ENCODE measurements at regions not wholly inside any gene's neighbourhood (a gene's known extent, or its start where the extent isn't known, plus 50 kb on each side); places are given as distances from the start of the nearest gene placed in this dataset.
A peak's percentile ranks its signal among the peaks of the same experiment; 100 is the strongest.

DNA sequence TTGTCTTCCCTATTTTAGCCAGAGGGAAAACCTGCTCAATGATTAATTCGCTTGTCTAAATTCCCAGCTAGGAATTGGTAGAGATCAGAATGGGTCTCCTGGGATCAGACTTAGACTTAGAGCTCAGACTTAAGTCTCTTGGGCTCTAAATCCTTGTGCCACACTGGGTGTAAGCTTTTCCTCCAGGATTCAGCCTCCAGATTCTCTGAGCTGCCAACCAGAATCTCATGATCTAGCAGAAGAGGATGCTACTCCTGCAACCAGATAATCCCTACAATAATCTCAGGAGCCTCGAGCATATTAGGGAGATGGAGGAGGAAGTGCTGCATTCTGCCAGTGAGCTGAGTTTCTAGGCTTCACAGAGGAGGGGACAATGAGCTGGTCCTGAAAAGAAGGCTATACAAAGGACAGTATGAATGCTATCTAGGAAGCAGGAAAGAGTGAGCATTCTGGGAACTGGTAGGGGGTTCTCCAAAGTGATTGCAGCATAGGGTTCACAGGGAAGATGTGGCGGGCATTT lies 211.6 kb upstream of the SESN3 start:
- CTCF ChIA-PET: interaction anchor here (1.6 kb wide), 1 partner anchor 263 kb away, joined by 5 read pairs; no protein-coding TSS in a partner anchor
- ATAC-seq: no peak
- H3K27ac Mint-ChIP-seq: no peak overlapping the region

GRCh38 chr11:95435628-95436353 lies 204.8 kb upstream of the SESN3 start:
- DNase-seq (no peak), ATAC-seq (no peak)
- H3K27ac Mint-ChIP-seq: no peak overlapping the region
- CTCF ChIA-PET: no interaction called here
- POLR2A ChIA-PET: no interaction called here
- H3K4me3 Mint-ChIP-seq: no peak overlapping the region
- peaks cover 24% of the 10 kb centered on the region for H3K4me1 Mint-ChIP-seq (ENCODE audit: low read depth)
- no peaks in the 10 kb centered on the region for H3K9me3 Mint-ChIP-seq (ENCODE audit: insufficient read depth)
- peaks cover 3% of the 10 kb centered on the region for H3K27me3 Mint-ChIP-seq (ENCODE audit: low read depth)
- no peaks in the 10 kb centered on the region for H3K36me3 Mint-ChIP-seq (ENCODE audit: low read depth)

More for the DNA sequence above, 211.6 kb upstream of the SESN3 start:
- Mint-ChIP-seq H3K27me3 (ENCODE audit: low read depth) (no peaks in the 10 kb centered on the region), H3K4me1 (ENCODE audit: low read depth) (peaks cover 10% of the 10 kb centered on the region), H3K9me3 (ENCODE audit: insufficient read depth) (no peaks in the 10 kb centered on the region), H3K4me3 (no peak overlapping the region), H3K36me3 (ENCODE audit: low read depth) (no peaks in the 10 kb centered on the region)
- POLR2A ChIA-PET: no interaction called here
- no peak for DNase-seq

DNA sequence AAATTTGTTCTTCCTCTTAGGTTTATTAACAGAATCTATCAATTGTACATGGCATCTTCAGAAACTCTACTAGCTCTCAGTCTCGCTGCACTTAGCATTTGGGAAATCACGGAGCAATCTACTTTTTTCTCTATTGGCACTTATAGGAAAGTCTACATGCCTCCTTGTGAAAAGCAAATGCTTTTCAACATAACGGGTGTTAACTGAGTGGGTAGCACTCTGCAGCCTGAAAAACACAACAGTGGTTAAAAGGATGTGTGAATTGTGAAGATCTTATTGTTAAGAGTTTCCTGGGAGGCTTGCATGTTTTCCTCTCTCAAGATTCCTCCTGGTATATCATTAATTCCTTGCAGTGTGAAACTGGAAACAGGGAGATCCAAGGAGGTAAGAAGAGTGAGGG lies 204.2 kb upstream of the SESN3 start:
- ChIA-PET POLR2A (no interaction called here), CTCF (no interaction called here)
- Mint-ChIP-seq H3K9me3 (ENCODE audit: insufficient read depth) (no peaks in the 10 kb centered on the region), H3K4me1 (ENCODE audit: low read depth) (peaks cover 24% of the 10 kb centered on the region), H3K27me3 (ENCODE audit: low read depth) (peaks cover 3% of the 10 kb centered on the region), H3K27ac (no peak overlapping the region), H3K4me3 (no peak overlapping the region), H3K36me3 (ENCODE audit: low read depth) (no peaks in the 10 kb centered on the region)
- no peak for DNase-seq
- no peak for ATAC-seq

- POLR2A ChIA-PET: no interaction called here
- H3K27me3 Mint-ChIP-seq (ENCODE audit: low read depth): peaks cover 3% of the 10 kb centered on the region
- ATAC-seq (peak; percentile 53), DNase-seq (peak; percentile 42)
- CTCF ChIA-PET: no interaction called here
- peaks cover 24% of the 10 kb centered on the region for H3K4me1 Mint-ChIP-seq (ENCODE audit: low read depth)
- H3K27ac Mint-ChIP-seq: peak overlapping the region; percentile 34
- H3K36me3 Mint-ChIP-seq (ENCODE audit: low read depth): no peaks in the 10 kb centered on the region
- no peak overlapping the region for H3K4me3 Mint-ChIP-seq
- H3K9me3 Mint-ChIP-seq (ENCODE audit: insufficient read depth): no peaks in the 10 kb centered on the region
Measured at GRCh38 chr11:95434489-95435057, 203.6 kb upstream of the SESN3 start.

DNA sequence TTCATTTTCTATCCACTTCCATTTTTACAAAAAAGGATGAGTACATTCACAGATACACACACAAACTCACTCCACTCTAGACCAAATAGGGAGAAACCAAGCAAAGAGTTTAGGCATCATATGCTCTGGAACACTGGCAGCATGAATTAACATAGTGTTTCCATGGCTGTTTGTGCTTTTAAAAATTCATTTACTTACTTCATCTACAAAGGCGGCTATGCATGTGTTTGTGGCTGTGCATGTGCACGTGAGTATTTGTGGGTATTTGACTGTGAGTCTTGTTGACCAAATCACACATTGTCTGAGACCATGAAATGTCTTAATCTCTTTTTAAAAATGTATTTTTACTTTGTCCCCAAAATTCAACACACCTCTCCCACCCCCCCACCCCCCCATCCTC lies 203.0 kb upstream of the SESN3 start:
- H3K27me3 Mint-ChIP-seq (ENCODE audit: low read depth): peaks cover 3% of the 10 kb centered on the region
- peaks cover 24% of the 10 kb centered on the region for H3K4me1 Mint-ChIP-seq (ENCODE audit: low read depth)
- no peaks in the 10 kb centered on the region for H3K36me3 Mint-ChIP-seq (ENCODE audit: low read depth)
- POLR2A ChIA-PET: no interaction called here
- no peaks in the 10 kb centered on the region for H3K9me3 Mint-ChIP-seq (ENCODE audit: insufficient read depth)
- no peak overlapping the region for H3K4me3 Mint-ChIP-seq
- ATAC-seq (no peak), DNase-seq (no peak)
- CTCF ChIA-PET: no interaction called here
- H3K27ac Mint-ChIP-seq: no peak overlapping the region

DNA sequence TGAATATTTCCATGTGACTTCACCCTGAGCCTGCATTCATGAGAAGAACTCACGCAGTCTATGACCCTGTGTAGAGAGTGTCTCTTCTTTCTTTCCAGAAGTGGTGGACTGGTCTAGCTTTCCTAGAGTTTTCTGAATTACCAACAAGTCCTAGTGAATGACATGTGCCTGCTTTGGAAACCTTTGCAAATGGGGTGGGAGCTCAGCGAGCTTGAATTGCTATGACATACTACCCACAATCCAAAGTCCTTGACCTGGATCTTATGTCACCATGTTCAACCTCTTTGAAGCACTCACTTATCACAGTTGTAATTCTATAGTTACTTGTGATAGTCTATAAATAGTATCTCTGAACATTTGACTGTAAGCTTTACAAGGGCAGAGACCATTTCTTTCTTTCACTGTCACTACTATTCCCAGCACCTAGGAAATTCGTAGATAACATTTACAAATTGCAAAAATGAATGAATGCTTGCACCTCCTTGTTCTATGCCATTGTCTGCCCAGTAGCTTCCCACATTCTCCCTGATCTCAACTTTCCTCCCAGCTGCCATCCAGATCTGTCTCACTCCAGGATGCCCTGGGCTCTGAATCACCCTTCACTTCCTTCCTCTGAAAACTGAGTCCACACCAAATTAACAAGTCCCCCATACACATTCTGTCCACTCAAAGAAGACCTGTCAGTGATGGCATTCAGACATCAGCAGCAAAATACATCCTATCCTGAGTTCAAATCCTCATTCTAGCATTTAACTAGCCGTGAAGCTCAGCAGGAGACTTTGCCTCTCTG lies 201.9 kb upstream of the SESN3 start:
- H3K9me3 Mint-ChIP-seq (ENCODE audit: insufficient read depth): no peaks in the 10 kb centered on the region
- no peak overlapping the region for H3K4me3 Mint-ChIP-seq
- peaks cover 4% of the 10 kb centered on the region for H3K27me3 Mint-ChIP-seq (ENCODE audit: low read depth)
- ChIA-PET CTCF (no interaction called here), POLR2A (interaction anchor here (0.6 to 0.8 kb wide), 2 partner anchors 31 to 957 kb away, joined by 3 read pairs; partner anchors contain the start of gene CCDC82)
- H3K4me1 Mint-ChIP-seq (ENCODE audit: low read depth): peaks cover 24% of the 10 kb centered on the region
- H3K27ac Mint-ChIP-seq: no peak overlapping the region
- ATAC-seq (no peak), DNase-seq (no peak)
- H3K36me3 Mint-ChIP-seq (ENCODE audit: low read depth): no peaks in the 10 kb centered on the region

DNA sequence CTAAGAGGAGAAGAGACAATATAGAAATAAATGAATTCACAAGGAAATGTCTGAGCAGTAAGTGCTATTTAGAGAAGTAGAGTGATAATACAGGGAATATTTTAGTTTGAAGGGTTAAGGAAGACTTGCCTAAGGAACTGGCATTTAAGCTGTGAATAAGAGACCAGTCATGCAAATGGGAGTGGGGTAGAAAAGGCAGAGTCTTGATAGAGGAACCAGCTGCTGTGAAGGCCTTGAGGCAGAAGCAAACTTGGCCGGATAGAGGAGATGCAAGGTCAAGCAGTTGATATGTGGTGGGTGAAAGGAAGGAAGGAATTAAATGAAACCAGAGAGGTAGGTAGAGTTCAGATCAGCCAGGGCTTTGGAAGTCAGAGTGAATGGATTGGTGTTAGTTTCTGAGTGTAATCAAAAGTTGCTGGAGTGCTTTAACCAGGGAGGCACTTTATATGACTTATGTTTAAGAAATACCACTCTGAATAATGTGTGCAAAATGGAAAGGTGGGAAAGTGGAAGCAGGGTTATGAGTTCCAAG lies 198.4 kb upstream of the SESN3 start:
- Mint-ChIP-seq H3K9me3 (ENCODE audit: insufficient read depth) (no peaks in the 10 kb centered on the region), H3K27ac (no peak overlapping the region), H3K4me3 (no peak overlapping the region), H3K27me3 (ENCODE audit: low read depth) (peaks cover 8% of the 10 kb centered on the region), H3K4me1 (ENCODE audit: low read depth) (peaks cover 11% of the 10 kb centered on the region), H3K36me3 (ENCODE audit: low read depth) (no peaks in the 10 kb centered on the region)
- CTCF ChIA-PET: no interaction called here
- ATAC-seq: no peak
- POLR2A ChIA-PET: no interaction called here
- DNase-seq: no peak

DNA sequence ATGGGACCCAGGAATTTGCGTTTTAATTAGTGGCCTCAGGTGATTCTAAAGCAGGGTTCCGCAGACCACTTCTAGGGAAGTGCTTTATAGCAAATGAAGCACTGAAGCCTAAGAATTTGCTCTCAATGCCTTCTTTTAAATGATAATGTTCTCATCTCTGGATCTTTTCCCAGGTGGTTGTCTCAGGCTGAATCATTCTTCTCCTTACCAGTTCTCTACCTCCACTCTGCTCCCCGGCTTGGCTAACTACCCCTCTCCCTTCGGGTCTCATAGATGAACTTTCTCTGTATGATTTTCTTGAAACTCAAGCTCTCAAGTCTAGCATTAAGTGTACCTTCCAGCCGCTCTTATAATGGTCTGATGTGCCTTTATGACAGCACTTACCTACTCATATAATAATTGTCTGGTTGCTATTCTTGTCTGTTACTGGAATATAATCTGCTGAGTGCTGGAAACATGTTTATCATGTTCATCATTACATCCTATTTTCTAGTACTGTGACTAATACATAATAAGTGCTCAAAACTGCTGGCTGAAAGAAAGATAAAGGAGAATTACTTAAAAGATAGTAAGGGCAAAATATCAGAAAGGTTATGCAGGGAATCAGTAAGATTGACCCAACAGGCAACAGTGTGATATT lies 195.9 kb upstream of the SESN3 start:
- Mint-ChIP-seq H3K27me3 (ENCODE audit: low read depth) (peaks cover 6% of the 10 kb centered on the region), H3K9me3 (ENCODE audit: insufficient read depth) (no peaks in the 10 kb centered on the region), H3K27ac (no peak overlapping the region), H3K36me3 (ENCODE audit: low read depth) (no peaks in the 10 kb centered on the region), H3K4me1 (ENCODE audit: low read depth) (no peaks in the 10 kb centered on the region), H3K4me3 (no peak overlapping the region)
- ChIA-PET CTCF (no interaction called here), POLR2A (interaction anchor here (0.5 kb wide), 1 partner anchor 9 kb away, joined by 3 read pairs; no protein-coding TSS in a partner anchor)
- DNase-seq (no peak), ATAC-seq (no peak)

DNA sequence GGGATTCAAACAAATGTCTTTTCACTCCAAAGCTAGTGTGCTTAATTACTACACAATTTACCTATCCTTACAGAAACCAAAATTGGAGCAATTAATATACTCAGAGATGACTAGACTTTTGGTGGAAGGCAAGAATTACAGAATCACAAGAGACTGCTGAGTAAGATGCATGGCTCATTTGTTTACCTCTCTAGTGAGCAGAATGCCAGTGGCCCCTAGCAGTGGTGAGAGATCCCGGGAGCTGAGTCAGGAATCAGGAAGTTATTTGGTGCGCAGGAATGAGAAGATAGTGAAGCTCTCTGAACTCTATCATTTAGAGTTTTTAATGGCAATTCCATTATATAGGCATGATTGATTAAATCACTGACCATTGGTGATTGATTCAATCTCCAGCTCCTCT lies 188.9 kb upstream of the SESN3 start:
- ChIA-PET POLR2A (no interaction called here), CTCF (interaction anchor here (1.1 kb wide), 1 partner anchor 265 kb away, joined by 3 read pairs; no protein-coding TSS in a partner anchor)
- Mint-ChIP-seq H3K9me3 (ENCODE audit: insufficient read depth) (no peaks in the 10 kb centered on the region), H3K4me1 (ENCODE audit: low read depth) (no peaks in the 10 kb centered on the region), H3K36me3 (ENCODE audit: low read depth) (no peaks in the 10 kb centered on the region), H3K27me3 (ENCODE audit: low read depth) (no peaks in the 10 kb centered on the region), H3K27ac (no peak overlapping the region), H3K4me3 (no peak overlapping the region)
- ATAC-seq (no peak), DNase-seq (no peak)

GRCh38 chr11:95418916-95419315 lies 187.9 kb upstream of the SESN3 start:
- no peak overlapping the region for H3K4me3 Mint-ChIP-seq

DNA sequence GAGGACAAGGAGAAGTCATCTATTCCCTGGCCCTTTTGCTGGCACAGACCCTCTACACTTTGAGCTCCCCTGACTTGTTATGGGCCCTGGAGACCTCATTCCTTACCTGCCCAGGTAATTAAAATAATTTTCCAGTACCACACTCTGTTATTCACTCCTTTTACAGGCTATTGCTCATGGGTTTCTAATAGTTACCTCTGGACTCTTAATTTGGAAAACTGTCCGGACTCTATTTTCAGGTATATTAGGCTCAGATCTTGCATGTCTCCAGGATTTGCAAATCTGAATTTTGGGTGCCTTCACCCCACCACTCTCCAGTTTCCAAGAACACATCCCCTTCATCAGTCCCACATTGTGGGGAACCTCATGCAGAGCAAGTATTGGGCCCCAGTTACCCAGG lies 186.8 kb upstream of the SESN3 start:
- DNase-seq (no peak), ATAC-seq (no peak)
- ChIA-PET CTCF (no interaction called here), POLR2A (interaction anchor here (0.7 kb wide), 1 partner anchor 9 kb away, joined by 3 read pairs; no protein-coding TSS in a partner anchor)
- H3K4me3 Mint-ChIP-seq: no peak overlapping the region
- no peaks in the 10 kb centered on the region for H3K4me1 Mint-ChIP-seq (ENCODE audit: low read depth)
- no peaks in the 10 kb centered on the region for H3K9me3 Mint-ChIP-seq (ENCODE audit: insufficient read depth)
- no peak overlapping the region for H3K27ac Mint-ChIP-seq
- H3K36me3 Mint-ChIP-seq (ENCODE audit: low read depth): no peaks in the 10 kb centered on the region
- H3K27me3 Mint-ChIP-seq (ENCODE audit: low read depth): no peaks in the 10 kb centered on the region

More at GRCh38 chr11:95418916-95419315, 187.9 kb upstream of the SESN3 start:
- H3K27me3 Mint-ChIP-seq (ENCODE audit: low read depth): no peaks in the 10 kb centered on the region
- no peaks in the 10 kb centered on the region for H3K4me1 Mint-ChIP-seq (ENCODE audit: low read depth)
- H3K9me3 Mint-ChIP-seq (ENCODE audit: insufficient read depth): no peaks in the 10 kb centered on the region
- H3K36me3 Mint-ChIP-seq (ENCODE audit: low read depth): no peaks in the 10 kb centered on the region
- CTCF ChIA-PET: no interaction called here
- no peak for DNase-seq
- ATAC-seq: no peak
- POLR2A ChIA-PET: no interaction called here
- no peak overlapping the region for H3K27ac Mint-ChIP-seq
